ENCODE measurements at regions not wholly inside any gene's neighbourhood (a gene's known extent, or its start where the extent isn't known, plus 50 kb on each side); places are given as distances from the start of the nearest gene placed in this dataset.

DNA sequence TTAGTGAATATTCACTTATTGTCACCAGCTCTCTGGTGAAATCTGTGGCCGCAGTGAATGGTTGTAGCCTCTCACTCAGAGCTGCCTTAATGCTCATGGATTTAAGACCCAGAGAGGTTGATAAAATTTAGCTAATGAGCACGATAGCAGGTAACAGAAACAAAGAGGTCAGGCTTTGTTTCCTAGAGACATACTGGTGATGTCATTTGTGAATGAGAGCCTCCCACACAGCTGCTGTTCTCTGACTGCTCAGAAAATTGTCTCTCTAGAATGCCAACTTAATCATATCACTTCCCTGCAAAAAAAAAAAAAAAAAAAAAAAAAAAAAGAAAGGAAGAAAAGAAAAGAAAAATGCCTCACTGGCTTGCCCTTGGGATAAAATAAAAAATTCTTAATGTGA lies 411.7 kb upstream of the MYT1L start (continued):
- no peak for TF ChIP-seq SAP30 (IDR thresholded peaks at IDR 0.05; ENCODE audit: insufficient read depth, insufficient replicate concordance, low read length)
- no peak for TF ChIP-seq RXRA (IDR thresholded peaks at IDR 0.05; ENCODE audit: insufficient read depth, low read depth, low read length)
- no peak for TF ChIP-seq POU5F1 (IDR thresholded peaks at IDR 0.05; ENCODE audit: low read depth, low read length)

Data from H1 (cell line).